Astrocyte of the spinal cord (primary cell): ENCODE measurements at regions not wholly inside any gene's neighbourhood (a gene's known extent, or its start where the extent isn't known, plus 50 kb on each side); places are given as distances from the start of the nearest gene placed in this dataset.

ENCODE experiments used
- DNase-seq: peaks from one replicate; pipeline ENCODE4 v3.0.0; 2011; ENCODE audit warnings: low read depth, low spot score
- H3K4me3 ChIP-seq: 2 replicates; pipeline ENCODE4 v1.5.1; 2011; ENCODE audit warnings: low read depth, mild to moderate bottlenecking, low read length, moderate library complexity
- in situ Hi-C: cut with HindIII; loops from 2 replicates; pipeline ENCODE4 v1.10.0; 2017; ENCODE audit warnings: low sequenced_read_pairs
- TF ChIP-seq, protein P1 (sequence below): IDR thresholded peaks from 2 replicates; pipeline ENCODE4 v1.5.1; 2012; ENCODE audit warnings: low read depth, mild to moderate bottlenecking, low read length, inconsistent platforms

DNA sequence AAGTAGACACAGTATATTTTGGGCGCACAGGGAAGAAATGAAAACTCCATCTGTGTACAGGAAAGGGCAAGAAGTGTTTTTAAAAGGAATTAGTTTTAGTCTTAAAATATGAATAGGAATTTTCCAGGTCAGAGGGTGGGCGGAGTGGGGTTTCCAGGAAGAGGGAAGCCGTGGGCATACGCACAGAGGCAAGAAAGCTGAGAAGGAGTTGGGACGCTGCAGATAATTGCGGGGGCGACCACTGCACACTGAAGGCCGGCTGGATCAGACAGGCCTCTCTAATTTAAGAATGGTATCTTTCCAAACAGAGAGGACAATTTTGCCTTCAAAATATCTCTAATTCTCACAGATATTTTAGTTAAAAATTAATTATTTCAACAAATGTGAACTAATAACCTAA lies 189.1 kb upstream of the INHBA start:
- in situ Hi-C loops = no loop called here
- no peak overlapping the region for H3K4me3 ChIP-seq
- DNase-seq = no peak
- TF ChIP-seq, protein P1, sequence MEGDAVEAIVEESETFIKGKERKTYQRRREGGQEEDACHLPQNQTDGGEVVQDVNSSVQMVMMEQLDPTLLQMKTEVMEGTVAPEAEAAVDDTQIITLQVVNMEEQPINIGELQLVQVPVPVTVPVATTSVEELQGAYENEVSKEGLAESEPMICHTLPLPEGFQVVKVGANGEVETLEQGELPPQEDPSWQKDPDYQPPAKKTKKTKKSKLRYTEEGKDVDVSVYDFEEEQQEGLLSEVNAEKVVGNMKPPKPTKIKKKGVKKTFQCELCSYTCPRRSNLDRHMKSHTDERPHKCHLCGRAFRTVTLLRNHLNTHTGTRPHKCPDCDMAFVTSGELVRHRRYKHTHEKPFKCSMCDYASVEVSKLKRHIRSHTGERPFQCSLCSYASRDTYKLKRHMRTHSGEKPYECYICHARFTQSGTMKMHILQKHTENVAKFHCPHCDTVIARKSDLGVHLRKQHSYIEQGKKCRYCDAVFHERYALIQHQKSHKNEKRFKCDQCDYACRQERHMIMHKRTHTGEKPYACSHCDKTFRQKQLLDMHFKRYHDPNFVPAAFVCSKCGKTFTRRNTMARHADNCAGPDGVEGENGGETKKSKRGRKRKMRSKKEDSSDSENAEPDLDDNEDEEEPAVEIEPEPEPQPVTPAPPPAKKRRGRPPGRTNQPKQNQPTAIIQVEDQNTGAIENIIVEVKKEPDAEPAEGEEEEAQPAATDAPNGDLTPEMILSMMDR = no peak

GRCh38 chr7:41890631-41891274 lies 187.9 kb upstream of the INHBA start:
- no peak for DNase-seq
- TF ChIP-seq, protein P1 = no peak
- in situ Hi-C loops = no loop called here
- no peak overlapping the region for H3K4me3 ChIP-seq

GRCh38 chr7:41889472-41889871 lies 186.6 kb upstream of the INHBA start:
- H3K4me3 ChIP-seq = no peak overlapping the region
- DNase-seq = no peak
- in situ Hi-C loops = no loop called here
- TF ChIP-seq, protein P1 = no peak

- in situ Hi-C loops = no loop called here
- DNase-seq = no peak
- no peak overlapping the region for H3K4me3 ChIP-seq
- TF ChIP-seq, protein P1 = no peak
Measured at GRCh38 chr7:41889040-41889439, 186.2 kb upstream of the INHBA start.

DNA sequence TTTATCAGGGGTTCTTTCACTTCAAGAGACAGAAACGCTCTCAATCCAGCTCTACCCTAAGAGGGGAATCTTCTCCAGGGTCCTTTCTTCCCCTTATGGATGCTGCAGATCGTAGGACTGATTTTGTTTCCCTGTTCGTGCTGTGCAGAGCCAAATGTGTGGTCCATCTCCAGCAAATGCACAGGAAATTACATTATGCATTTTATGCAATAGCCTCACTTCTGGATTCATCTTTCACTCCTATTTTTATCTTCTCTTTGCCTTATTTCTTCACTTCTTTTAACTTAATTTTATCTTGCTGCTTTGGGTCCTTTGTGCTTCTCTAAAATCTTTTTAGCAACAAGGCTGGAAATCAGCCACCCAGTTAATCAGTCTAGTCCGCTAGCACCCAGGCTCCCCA lies 184.5 kb upstream of the INHBA start:
- H3K4me3 ChIP-seq = no peak overlapping the region
- in situ Hi-C loops = no loop called here
- TF ChIP-seq, protein P1 = no peak
- DNase-seq = peak; percentile 27

GRCh38 chr7:41886901-41887311 lies 184.0 kb upstream of the INHBA start:
- in situ Hi-C loops = no loop called here
- TF ChIP-seq, protein P1 = peak; percentile 48
- peak; percentile 93 for DNase-seq
- no peak overlapping the region for H3K4me3 ChIP-seq
